Naive thymus-derived CD8-positive, alpha-beta T cell (primary cell): ENCODE measurements at regions not wholly inside any gene's neighbourhood (a gene's known extent, or its start where the extent isn't known, plus 50 kb on each side); places are given as distances from the start of the nearest gene placed in this dataset.

Source experiments
- ATAC-seq, 2 donors: fragments of 150-1000 bp; cut with Tn5 transposase in 1 of 2; sonication (Bioruptor Pico), chemical (Tn5 transposase) in 1 of 2; 1 replicate in 1 of 2; 2 replicates in 1 of 2; pipeline ENCODE4 v1.10.0; 2021; ENCODE audit warnings: mild to moderate bottlenecking in 2 of 2, moderate library complexity in 2 of 2
- POLR2A ChIA-PET: fragments of 350-600 bp; sonication (Branson Sonifier 250); formaldehyde crosslinking; loops from one replicate; lab custom pipeline; 2021; ENCODE audit warnings: antibody characterized with exemption; lab: Charles Lee
- DNase-seq, 10 donors: peaks; one replicate each; pipeline versions ENCODE4 v3.0.0 to v3.0.0-alpha.2; 2020 to 2022
- H3K27ac Mint-ChIP-seq, 10 donors: one replicate each; pipeline ENCODE4 v1.8.0; 2020 to 2022; ENCODE audit warnings: mild to moderate bottlenecking in 10 of 10, mixed read lengths in 10 of 10, moderate library complexity in 4 of 10, inconsistent platforms in 1 of 10
- H3K27me3 Mint-ChIP-seq, 5 donors: one replicate each; pipeline ENCODE4 v1.8.0; 2021 to 2022; ENCODE audit warnings: mixed read lengths in 5 of 5
- H3K36me3 Mint-ChIP-seq, 3 donors: one replicate each; pipeline ENCODE4 v1.8.0; 2020 to 2022; ENCODE audit warnings: mixed read lengths in 3 of 3, mild to moderate bottlenecking in 2 of 3, inconsistent platforms in 1 of 3
- H3K4me1 Mint-ChIP-seq, 4 donors: one replicate each; pipeline ENCODE4 v1.8.0; 2021 to 2022; ENCODE audit warnings: mixed read lengths in 4 of 4
- H3K4me3 Mint-ChIP-seq, 10 donors: one replicate each; pipeline ENCODE4 v1.8.0; 2020 to 2022; ENCODE audit warnings: mild to moderate bottlenecking in 10 of 10, mixed read lengths in 10 of 10, moderate library complexity in 6 of 10, inconsistent platforms in 1 of 10
- H3K9me3 Mint-ChIP-seq, 9 donors: one replicate each; pipeline ENCODE4 v1.8.0; 2020 to 2022; ENCODE audit warnings: mixed read lengths in 9 of 9, mild to moderate bottlenecking in 3 of 9, inconsistent platforms in 1 of 9, moderate library complexity in 1 of 9

DNA sequence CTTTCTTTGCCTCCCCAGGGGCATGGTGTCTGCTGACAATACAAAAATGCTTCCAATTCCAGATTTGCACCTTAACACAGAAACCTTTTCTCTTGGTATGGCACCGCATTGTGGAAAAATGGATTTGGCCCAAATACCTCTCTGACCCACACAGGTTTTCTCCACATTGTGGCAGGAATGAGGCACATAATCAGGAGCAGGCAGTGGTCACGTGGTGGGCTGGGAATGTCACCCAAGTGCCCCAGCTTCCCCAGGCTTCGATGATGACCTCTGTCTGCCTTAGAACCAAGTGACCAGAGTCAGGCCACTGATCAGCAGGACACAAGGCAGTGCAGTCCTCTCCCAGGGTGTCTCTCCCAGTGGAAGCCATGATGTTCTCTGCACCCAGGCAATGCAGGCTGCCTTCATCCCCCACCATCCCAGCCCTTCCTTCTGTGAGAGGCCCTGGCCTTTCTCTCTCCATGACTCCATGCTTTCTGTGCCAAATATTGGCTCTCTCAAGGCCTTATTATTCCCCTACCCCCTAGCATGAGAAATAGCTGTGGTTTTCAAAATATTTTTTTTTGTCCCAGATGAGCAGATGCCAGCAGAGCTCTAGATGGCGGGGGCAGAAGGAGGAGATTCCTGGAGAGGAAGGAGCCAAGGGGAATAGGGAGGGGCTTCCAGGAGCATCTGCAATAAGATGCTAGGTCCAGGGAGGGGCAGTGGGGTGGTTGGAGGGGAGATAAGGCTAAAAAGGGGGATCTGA is 198.9 kb downstream of the ACKR3 start:
- peaks cover 0 to 3% (median 0%) of the 10 kb centered on the region in 9 donors for H3K9me3 Mint-ChIP-seq
- DNase-seq: no peak
- ATAC-seq: no peak
- no peaks in the 10 kb centered on the region for H3K36me3 Mint-ChIP-seq
- no peaks in the 10 kb centered on the region for H3K4me1 Mint-ChIP-seq
- POLR2A ChIA-PET: no interaction called here
- H3K4me3 Mint-ChIP-seq: no peak overlapping the region
- no peak overlapping the region for H3K27ac Mint-ChIP-seq
- peaks cover 0 to 25% (median 17%) of the 10 kb centered on the region in 5 donors for H3K27me3 Mint-ChIP-seq

DNA sequence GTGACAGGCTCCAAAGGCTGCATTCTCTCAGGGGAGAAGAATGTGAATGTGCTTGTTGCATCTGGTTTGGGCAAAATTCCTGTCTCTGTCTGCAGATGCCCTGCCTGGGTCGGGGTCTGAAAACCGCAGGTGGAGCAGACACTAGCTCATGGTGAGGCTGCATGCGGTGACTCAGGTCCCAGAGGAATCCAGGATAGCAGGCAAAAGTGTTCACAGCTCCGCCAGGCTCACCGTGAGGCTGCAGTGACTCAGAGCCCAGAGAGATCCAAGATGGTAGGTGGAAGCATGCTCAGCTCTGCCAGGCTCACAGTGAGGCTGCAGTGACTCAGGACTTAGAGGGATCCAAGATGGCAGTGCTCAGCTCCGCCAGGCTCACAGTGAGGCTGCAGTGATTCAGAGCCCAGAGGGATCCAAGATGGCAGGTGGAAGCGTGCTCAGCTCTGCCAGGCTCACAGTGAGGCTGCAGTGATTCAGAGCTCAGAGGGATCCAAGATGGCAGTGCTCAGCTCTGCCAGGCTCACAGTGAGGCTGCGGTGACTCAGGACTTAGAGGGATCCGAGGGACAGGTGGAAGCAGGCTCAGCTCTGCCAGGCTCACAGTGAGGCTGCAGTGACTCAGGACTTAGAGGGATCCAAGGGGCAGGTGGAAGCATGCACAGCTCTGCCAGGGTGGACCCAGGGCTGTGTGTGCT is 200.5 kb downstream of the ACKR3 start:
- no peaks in the 10 kb centered on the region for H3K36me3 Mint-ChIP-seq
- H3K9me3 Mint-ChIP-seq: peaks cover 0 to 3% (median 0%) of the 10 kb centered on the region in 9 donors
- no peak for ATAC-seq
- no peak for DNase-seq
- H3K27ac Mint-ChIP-seq: no peak overlapping the region
- no peak overlapping the region for H3K4me3 Mint-ChIP-seq
- H3K4me1 Mint-ChIP-seq: no peaks in the 10 kb centered on the region
- peaks cover 0 to 25% (median 16%) of the 10 kb centered on the region in 5 donors for H3K27me3 Mint-ChIP-seq
- POLR2A ChIA-PET: no interaction called here

DNA sequence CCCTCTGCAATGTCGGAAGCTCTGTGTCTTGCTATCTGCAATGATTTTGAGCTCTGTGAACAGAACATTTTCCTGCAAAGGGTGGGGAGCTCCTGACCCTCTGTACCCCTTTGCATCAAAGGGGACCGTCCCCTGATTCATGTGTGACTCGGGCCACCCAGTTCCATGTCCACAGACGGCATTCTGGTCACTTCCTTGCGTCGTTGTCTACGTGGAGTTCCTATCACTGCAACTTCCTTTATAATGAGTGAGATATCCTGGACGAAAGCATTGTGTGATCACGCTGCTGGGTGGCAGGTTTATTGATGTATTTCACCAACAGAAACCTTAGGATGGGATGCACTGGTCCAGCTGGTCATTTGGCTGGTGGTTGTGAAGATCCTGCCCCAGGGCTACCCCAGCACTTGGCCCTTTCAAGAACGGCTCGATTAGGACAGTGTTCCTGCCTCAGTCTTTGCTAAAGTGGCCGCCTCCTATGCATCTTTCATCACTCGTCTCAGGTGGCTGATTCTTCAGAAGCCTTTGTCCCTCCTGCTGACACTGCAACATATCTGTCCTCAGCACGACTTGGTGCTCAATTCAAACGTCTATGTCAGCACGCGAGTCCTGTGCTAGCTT is 202.7 kb downstream of the ACKR3 start:
- H3K36me3 Mint-ChIP-seq: no peaks in the 10 kb centered on the region
- no peaks in the 10 kb centered on the region for H3K4me1 Mint-ChIP-seq
- no peak overlapping the region for H3K27ac Mint-ChIP-seq
- ATAC-seq (no peak), DNase-seq (no peak)
- POLR2A ChIA-PET: no interaction called here
- no peaks in the 10 kb centered on the region for H3K9me3 Mint-ChIP-seq
- H3K27me3 Mint-ChIP-seq: peaks cover 0 to 25% (median 13%) of the 10 kb centered on the region in 5 donors
- H3K4me3 Mint-ChIP-seq: no peak overlapping the region

DNA sequence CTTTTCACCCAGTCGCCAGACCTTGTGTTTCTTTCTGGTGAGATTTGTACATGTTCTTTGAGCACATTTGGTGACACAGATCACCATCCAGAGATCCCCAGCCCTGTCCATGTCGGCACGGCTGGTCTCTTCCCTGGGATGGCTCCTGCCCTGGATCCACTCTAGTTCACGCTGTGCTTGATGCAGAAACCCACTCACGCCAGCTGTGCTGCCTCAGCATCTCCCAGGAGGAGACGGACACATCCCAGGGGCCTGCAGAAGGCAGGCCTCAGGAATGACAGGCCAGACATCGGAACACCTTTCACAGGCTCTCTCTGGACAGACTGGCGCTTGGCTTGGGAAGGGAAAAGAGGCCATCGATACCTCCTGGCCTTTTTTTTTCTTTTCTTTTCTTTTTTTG is 203.6 kb downstream of the ACKR3 start:
- H3K4me3 Mint-ChIP-seq: no peak overlapping the region
- ATAC-seq (no peak), DNase-seq (no peak)
- H3K27me3 Mint-ChIP-seq: peaks cover 0 to 25% (median 12%) of the 10 kb centered on the region in 5 donors
- no peaks in the 10 kb centered on the region for H3K36me3 Mint-ChIP-seq
- no peaks in the 10 kb centered on the region for H3K9me3 Mint-ChIP-seq
- POLR2A ChIA-PET: no interaction called here
- H3K27ac Mint-ChIP-seq: no peak overlapping the region
- no peaks in the 10 kb centered on the region for H3K4me1 Mint-ChIP-seq

DNA sequence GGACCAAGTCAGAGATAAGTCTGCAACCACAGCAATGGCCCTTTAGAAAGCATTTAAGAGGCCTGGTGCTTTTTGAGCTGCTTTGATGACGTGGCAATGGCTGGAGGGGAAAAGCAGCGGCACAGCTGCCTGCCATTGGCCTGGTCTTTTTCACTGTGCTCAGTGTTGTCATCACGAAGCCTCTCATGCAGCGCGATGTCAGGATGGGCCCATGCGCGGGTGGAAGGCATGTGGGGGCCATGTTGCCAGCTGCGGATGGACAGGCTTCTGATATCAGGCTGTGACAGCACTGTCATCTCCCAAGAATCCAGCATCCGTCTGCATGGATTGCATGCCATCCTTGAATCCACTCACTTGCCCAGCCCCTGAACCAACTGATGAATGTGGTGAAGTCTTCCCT is 204.5 kb downstream of the ACKR3 start:
- Mint-ChIP-seq H3K27ac (no peak overlapping the region), H3K4me1 (no peaks in the 10 kb centered on the region), H3K27me3 (peaks cover 1 to 16% (median 7%) of the 10 kb centered on the region in 5 donors), H3K9me3 (no peaks in the 10 kb centered on the region), H3K36me3 (no peaks in the 10 kb centered on the region), H3K4me3 (no peak overlapping the region)
- ATAC-seq: no peak
- POLR2A ChIA-PET: no interaction called here
- no peak for DNase-seq

DNA sequence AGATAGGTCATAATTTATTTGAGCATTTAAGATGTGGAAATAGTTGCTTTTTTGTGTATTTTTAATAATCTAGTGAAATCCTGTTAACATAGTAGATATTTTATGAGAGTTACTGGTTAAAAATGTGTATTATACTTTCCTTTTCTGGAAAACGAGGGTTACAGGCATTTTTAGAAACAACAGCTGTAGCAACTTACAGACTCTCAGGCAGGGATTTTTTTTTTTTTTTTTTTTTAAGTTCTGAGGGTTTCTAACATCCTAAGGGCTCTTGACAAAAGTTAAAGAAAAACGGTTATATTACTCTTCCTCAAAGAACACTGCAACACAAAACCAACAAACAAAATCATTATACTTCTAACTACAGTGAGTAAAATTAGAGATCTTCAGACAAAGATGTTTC is 205.9 kb downstream of the ACKR3 start:
- Mint-ChIP-seq H3K36me3 (no peaks in the 10 kb centered on the region), H3K27me3 (peaks cover 0 to 7% (median 3%) of the 10 kb centered on the region in 5 donors), H3K27ac (no peak overlapping the region), H3K4me3 (no peak overlapping the region), H3K9me3 (no peaks in the 10 kb centered on the region), H3K4me1 (no peaks in the 10 kb centered on the region)
- ATAC-seq: no peak
- DNase-seq: no peak
- POLR2A ChIA-PET: no interaction called here

DNA sequence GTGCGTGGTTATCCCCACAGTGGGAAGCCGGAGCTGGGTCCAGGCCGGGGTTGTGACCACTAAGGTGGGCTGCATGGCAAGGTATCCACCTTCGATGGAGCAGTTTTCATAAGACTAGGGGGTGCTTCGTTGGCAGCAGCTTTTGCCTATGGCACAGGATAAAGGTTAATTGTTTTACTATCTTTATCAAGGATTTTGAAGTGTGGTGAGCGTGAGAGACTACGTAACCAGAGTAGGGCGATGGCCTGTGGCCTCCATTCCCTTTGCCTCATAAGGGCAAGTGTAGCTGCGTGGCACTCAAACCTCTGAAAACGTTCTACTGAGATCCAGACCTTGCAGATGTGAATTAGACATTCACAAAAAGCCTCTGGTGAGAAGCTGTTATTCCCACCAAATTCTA is 206.6 kb downstream of the ACKR3 start:
- Mint-ChIP-seq H3K27ac (no peak overlapping the region), H3K4me1 (no peaks in the 10 kb centered on the region)
- ATAC-seq: no peak

DNA sequence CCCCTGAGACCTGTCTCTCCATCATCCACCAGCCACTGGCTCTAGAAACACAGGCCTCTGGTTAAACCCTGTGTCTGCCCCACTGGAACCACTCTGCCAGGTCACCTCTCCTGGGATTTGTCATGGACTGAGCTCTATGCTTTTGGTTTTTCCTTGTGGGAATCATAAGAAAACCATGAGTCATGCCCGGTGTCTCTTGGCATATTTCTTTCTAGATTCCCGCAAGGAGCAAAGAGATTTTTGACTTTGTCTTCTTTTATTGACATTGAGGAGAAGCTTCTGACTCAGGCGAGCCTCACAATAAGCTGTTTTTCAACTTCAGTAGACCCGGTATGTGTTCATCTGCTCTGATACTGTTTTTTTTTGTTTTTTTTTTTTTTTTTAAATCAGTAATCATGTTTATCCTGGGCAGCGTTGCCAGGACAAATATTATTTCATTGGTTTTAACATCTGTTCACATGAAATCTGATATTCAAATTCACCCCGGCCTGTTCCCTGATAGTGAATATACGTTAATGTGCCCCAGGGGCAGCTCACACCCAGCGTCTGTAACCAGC is 207.1 kb downstream of the ACKR3 start:
- no peaks in the 10 kb centered on the region for H3K4me1 Mint-ChIP-seq
- POLR2A ChIA-PET: interaction anchor here (0.7 kb wide), 1 partner anchor 29 kb away, joined by 3 read pairs; no protein-coding TSS in a partner anchor
- H3K4me3 Mint-ChIP-seq: no peak overlapping the region
- no peaks in the 10 kb centered on the region for H3K9me3 Mint-ChIP-seq
- no peak for ATAC-seq
- no peak overlapping the region for H3K27ac Mint-ChIP-seq
- no peaks in the 10 kb centered on the region for H3K36me3 Mint-ChIP-seq
- peaks cover 5 to 7% (median 7%) of the 10 kb centered on the region in 5 donors for H3K27me3 Mint-ChIP-seq
- no peak for DNase-seq

More for the DNA sequence above, 206.6 kb downstream of the ACKR3 start:
- Mint-ChIP-seq H3K36me3 (no peaks in the 10 kb centered on the region), H3K27me3 (peaks cover 0 to 3% (median 3%) of the 10 kb centered on the region in 5 donors), H3K4me3 (no peak overlapping the region), H3K9me3 (no peaks in the 10 kb centered on the region)
- no peak for DNase-seq
- POLR2A ChIA-PET: interaction anchor here (0.7 kb wide), 1 partner anchor 29 kb away, joined by 3 read pairs; no protein-coding TSS in a partner anchor

DNA sequence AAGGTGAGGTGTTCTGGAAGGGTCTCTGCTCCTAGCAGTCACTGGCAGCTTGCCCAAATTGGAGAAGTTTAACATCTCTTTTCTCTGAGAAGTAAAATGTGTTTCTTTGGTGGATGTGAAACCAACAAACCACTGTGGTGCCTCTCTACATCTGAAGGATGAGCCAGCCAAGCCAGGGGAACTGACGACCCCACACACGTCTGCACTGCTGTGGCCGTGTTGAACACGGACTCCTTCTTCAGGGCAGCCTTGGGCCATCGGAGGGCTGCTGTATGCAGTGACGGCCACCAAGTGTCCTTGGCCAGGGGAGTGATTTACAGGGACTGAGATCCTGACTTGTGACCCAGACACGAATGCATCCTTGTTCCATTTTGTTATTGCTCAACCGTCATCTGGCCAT is 207.8 kb downstream of the ACKR3 start:
- Mint-ChIP-seq H3K4me1 (no peaks in the 10 kb centered on the region), H3K9me3 (no peaks in the 10 kb centered on the region), H3K36me3 (no peaks in the 10 kb centered on the region), H3K4me3 (no peak overlapping the region), H3K27me3 (peaks cover 7 to 12% (median 8%) of the 10 kb centered on the region in 5 donors), H3K27ac (no peak overlapping the region)
- no peak for DNase-seq
- ATAC-seq: no peak
- POLR2A ChIA-PET: no interaction called here

DNA sequence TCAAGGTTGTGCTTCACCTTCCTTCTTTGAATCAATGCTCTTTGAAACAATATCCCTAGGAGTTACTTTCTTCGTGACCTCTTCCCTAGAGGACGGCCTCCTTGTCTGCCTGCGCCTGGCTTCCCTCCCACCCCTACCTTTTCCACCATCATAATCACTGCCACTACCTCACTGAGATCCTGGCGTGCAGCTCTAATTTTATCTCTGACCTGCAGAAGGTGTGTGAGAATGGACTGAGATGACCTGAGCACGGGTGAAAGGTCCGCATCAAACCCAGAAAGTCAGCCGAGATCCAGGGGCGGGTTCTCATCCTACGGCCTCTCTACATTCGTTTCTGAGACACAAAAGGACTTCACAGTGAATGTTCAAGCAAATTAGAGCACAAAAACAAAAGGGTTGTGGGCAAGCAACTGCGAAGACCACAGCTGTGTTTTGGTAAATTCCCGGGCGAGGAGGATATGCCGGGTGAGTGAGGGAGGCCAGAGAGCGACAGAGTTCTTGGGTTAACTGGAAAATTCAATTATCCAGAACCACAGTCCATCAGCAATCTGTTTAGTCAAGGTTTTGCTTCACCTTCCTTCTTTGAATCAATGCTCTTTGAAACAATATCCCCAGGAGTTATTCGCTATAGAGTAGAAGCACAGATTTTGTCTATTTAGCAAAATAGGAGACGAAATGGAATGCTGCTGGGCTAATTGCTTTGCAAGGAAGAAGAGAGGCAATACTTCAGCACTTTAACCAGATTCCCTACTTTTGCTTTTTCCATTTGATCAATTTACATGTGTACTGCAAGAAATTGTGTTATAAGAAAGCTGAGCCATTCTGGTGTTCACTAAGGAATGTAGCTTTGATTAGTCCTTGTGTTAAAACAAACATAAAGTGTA is 212.6 kb downstream of the ACKR3 start:
- H3K27ac Mint-ChIP-seq: no peak overlapping the region
- peaks cover 0 to 4% (median 0%) of the 10 kb centered on the region in 3 donors for H3K36me3 Mint-ChIP-seq
- POLR2A ChIA-PET: no interaction called here
- ATAC-seq: no peak
- DNase-seq: no peak
- no peak overlapping the region for H3K4me3 Mint-ChIP-seq
- peaks cover 0 to 2% (median 0%) of the 10 kb centered on the region in 4 donors for H3K4me1 Mint-ChIP-seq
- H3K9me3 Mint-ChIP-seq: no peaks in the 10 kb centered on the region
- peaks cover 12 to 46% (median 26%) of the 10 kb centered on the region in 5 donors for H3K27me3 Mint-ChIP-seq

DNA sequence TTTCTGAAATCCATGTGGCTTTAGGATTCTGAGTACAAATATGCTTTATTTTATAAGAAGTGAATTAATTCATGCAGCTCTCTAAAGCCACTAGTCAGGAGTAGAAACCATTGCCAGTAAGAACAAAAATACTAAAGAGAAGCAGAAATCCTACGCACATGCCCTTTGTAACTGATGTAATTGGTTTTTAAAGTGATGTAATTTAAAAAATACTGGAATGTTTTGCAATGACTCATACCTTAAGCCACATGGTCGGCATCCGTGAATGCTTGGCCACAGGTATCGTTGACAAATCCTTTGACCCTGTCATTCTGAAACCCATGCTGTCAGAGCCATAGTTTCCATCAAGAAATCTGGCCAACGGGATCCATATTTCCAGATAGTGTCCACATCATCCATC is 213.3 kb downstream of the ACKR3 start:
- peaks cover 0 to 4% (median 0%) of the 10 kb centered on the region in 3 donors for H3K36me3 Mint-ChIP-seq

DNA sequence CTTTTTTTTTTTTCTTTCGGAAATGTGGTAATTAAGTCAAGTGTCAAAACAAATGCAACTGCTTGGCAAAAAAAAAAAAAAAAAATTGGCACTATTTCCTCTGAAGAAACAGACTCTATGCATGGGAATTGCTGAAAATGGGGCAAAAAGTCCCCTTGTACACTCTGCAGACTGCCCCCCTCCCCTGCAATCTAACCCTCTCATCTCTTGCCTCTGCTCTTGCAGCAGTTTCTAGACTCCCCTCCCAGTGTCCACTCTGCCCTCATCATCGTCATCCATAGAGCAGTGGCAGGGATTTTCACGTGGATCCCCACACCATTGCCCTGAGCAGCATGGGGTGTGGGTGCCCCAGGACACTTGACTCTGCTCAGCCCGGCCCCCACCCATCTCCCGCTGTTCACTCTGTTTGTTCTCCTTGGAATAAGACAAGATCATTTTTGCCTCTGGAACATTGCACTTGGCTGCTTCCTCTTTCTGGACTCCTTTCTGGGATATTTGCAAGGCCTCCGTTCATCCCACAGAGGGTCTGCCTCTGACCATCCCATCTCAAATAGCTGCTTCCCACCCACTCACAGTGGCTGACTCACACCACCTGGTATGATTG is 213.9 kb downstream of the ACKR3 start:
- no peak overlapping the region for H3K27ac Mint-ChIP-seq
- ATAC-seq (no peak), DNase-seq (no peak)
- POLR2A ChIA-PET: no interaction called here
- no peaks in the 10 kb centered on the region for H3K9me3 Mint-ChIP-seq
- peaks cover 12 to 59% (median 26%) of the 10 kb centered on the region in 5 donors for H3K27me3 Mint-ChIP-seq
- peaks cover 0 to 4% (median 0%) of the 10 kb centered on the region in 3 donors for H3K36me3 Mint-ChIP-seq
- H3K4me3 Mint-ChIP-seq: no peak overlapping the region
- peaks cover 0 to 2% (median 0%) of the 10 kb centered on the region in 4 donors for H3K4me1 Mint-ChIP-seq

More for the DNA sequence above, 213.3 kb downstream of the ACKR3 start:
- Mint-ChIP-seq H3K4me3 (no peak overlapping the region), H3K27ac (no peak overlapping the region), H3K27me3 (peaks cover 12 to 53% (median 26%) of the 10 kb centered on the region in 5 donors), H3K9me3 (no peaks in the 10 kb centered on the region), H3K4me1 (peaks cover 0 to 2% (median 0%) of the 10 kb centered on the region in 4 donors)
- POLR2A ChIA-PET: no interaction called here
- no peak for DNase-seq
- no peak for ATAC-seq
